HG02840 (cell line): ENCODE measurements at regions not wholly inside any gene's neighbourhood (a gene's known extent, or its start where the extent isn't known, plus 50 kb on each side); places are given as distances from the start of the nearest gene placed in this dataset.

Source experiments
- ATAC-seq: cut with Tn5 transposase; IDR thresholded peaks from one replicate; pipeline ENCODE4 v1.9.1; 2021; ENCODE audit warnings: mild to moderate bottlenecking, moderate library complexity, moderate number of reproducible peaks; ENCODE audit not compliant: unreplicated experiment, low FRiP score

- ATAC-seq = no peak
These were observed 50.0 kb upstream of the TNRC6C start for GRCh38 chr17:77908501-77908900.
